ENCODE measurements at regions not wholly inside any gene's neighbourhood (a gene's known extent, or its start where the extent isn't known, plus 50 kb on each side); places are given as distances from the start of the nearest gene placed in this dataset.
A peak's percentile ranks its signal among the peaks of the same experiment; 100 is the strongest.

- no peak for DNase-seq (ENCODE audit: low spot score in 2 of 2)
- Histone ChIP-seq H3K4me1 (peaks cover 0 to 22% of the 10 kb centered on the region in 2 donors), H3K27ac (no peak overlapping the region), H3K9me3 (no peaks in the 10 kb centered on the region), H3K27me3 (no peaks in the 10 kb centered on the region), H3K4me3 (no peak overlapping the region), H3K36me3 (no peaks in the 10 kb centered on the region)
- TF ChIP-seq, protein P1, sequence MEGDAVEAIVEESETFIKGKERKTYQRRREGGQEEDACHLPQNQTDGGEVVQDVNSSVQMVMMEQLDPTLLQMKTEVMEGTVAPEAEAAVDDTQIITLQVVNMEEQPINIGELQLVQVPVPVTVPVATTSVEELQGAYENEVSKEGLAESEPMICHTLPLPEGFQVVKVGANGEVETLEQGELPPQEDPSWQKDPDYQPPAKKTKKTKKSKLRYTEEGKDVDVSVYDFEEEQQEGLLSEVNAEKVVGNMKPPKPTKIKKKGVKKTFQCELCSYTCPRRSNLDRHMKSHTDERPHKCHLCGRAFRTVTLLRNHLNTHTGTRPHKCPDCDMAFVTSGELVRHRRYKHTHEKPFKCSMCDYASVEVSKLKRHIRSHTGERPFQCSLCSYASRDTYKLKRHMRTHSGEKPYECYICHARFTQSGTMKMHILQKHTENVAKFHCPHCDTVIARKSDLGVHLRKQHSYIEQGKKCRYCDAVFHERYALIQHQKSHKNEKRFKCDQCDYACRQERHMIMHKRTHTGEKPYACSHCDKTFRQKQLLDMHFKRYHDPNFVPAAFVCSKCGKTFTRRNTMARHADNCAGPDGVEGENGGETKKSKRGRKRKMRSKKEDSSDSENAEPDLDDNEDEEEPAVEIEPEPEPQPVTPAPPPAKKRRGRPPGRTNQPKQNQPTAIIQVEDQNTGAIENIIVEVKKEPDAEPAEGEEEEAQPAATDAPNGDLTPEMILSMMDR (IDR thresholded peaks at IDR 0.05) = no peak
- intact Hi-C loops (cut with DNase I) = loop anchor here (5.0 to 10.0 kb wide), 2 partner anchors 475 to 627 kb away; no protein-coding TSS in a partner anchor
Observed at GRCh38 chr1:60977661-60978060, 104.7 kb upstream of the NFIA start.

GRCh38 chr1:60974524-60975372 is 107.6 kb upstream of the NFIA start:
- no peaks in the 10 kb centered on the region for H3K9me3 ChIP-seq
- TF ChIP-seq, protein P1 (IDR thresholded peaks at IDR 0.05) = no peak
- H3K27me3 ChIP-seq = no peaks in the 10 kb centered on the region
- H3K4me3 ChIP-seq = no peak overlapping the region
- peak overlapping the region; percentile 68 to 74 for H3K27ac ChIP-seq
- H3K4me1 ChIP-seq = peaks cover 0 to 33% of the 10 kb centered on the region in 2 donors
- intact Hi-C loops (cut with DNase I) = loop anchor here (2.0 to 10.0 kb wide), 6 partner anchors 18 to 692 kb away; no protein-coding TSS in a partner anchor
- DNase-seq (ENCODE audit: low spot score in 2 of 2) = no peak
- H3K36me3 ChIP-seq = no peaks in the 10 kb centered on the region

- no peak overlapping the region for H3K4me3 ChIP-seq
- no peak for DNase-seq (ENCODE audit: low spot score in 2 of 2)
- no peaks in the 10 kb centered on the region for H3K27me3 ChIP-seq
- H3K4me1 ChIP-seq = peaks cover 0 to 31% of the 10 kb centered on the region in 2 donors
- H3K36me3 ChIP-seq = no peaks in the 10 kb centered on the region
- TF ChIP-seq, protein P1 (IDR thresholded peaks at IDR 0.05) = no peak
- intact Hi-C loops (cut with DNase I) = loop anchor here (2.0 to 10.0 kb wide), 6 partner anchors 19 to 879 kb away; no protein-coding TSS in a partner anchor
- H3K9me3 ChIP-seq = no peaks in the 10 kb centered on the region
- H3K27ac ChIP-seq = peak overlapping the region in 1 of 2 donors; percentile 46
Observed at GRCh38 chr1:60973668-60974067, 108.7 kb upstream of the NFIA start.

DNA sequence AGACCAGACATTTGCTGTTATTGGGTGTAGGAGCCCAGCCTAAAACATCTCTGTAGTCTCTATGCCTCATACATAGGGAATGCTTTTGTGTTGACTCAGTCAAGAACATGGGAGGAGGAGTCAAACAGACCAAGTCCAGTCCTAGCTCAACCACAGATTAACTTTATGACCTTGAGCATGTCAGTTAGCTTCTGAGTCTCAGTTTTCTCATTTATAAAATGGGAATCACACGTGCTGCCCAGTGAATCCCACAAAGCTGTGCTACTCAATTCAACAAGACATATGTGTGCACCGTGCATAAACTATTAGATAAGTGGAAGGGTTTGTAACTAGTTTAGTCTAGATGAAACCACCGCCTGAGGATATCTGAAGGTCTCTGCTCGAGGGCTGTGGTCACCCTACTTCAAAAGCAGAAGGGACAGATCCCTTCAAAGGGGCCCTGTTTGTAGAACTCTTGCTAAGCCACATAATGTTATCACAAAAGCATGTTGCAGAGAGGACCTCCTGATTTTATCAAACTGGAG is 109.5 kb upstream of the NFIA start:
- intact Hi-C loops (cut with DNase I) = loop anchor here (2.0 to 10.0 kb wide), 5 partner anchors 39 to 880 kb away; no protein-coding TSS in a partner anchor
- Histone ChIP-seq H3K27ac (peak overlapping the region; percentile 46 to 47), H3K4me3 (no peak overlapping the region), H3K4me1 (peaks cover 0 to 31% of the 10 kb centered on the region in 2 donors), H3K27me3 (no peaks in the 10 kb centered on the region), H3K9me3 (no peaks in the 10 kb centered on the region), H3K36me3 (no peaks in the 10 kb centered on the region)
- TF ChIP-seq, protein P1 (IDR thresholded peaks at IDR 0.05) = no peak
- no peak for DNase-seq (ENCODE audit: low spot score in 2 of 2)

GRCh38 chr1:60971330-60971729 is 111.0 kb upstream of the NFIA start:
- TF ChIP-seq, protein P1 (IDR thresholded peaks at IDR 0.05) = no peak
- Histone ChIP-seq H3K27ac (peak overlapping the region; percentile 45 to 46), H3K9me3 (no peaks in the 10 kb centered on the region), H3K4me3 (no peak overlapping the region), H3K4me1 (peaks cover 0 to 28% of the 10 kb centered on the region in 2 donors), H3K27me3 (no peaks in the 10 kb centered on the region), H3K36me3 (no peaks in the 10 kb centered on the region)
- DNase-seq (ENCODE audit: low spot score in 2 of 2) = no peak
- intact Hi-C loops (cut with DNase I) = loop anchor here (2.0 to 10.0 kb wide), 5 partner anchors 41 to 689 kb away; no protein-coding TSS in a partner anchor
